Epidermal melanocyte (primary cell): ENCODE measurements at regions not wholly inside any gene's neighbourhood (a gene's known extent, or its start where the extent isn't known, plus 50 kb on each side); places are given as distances from the start of the nearest gene placed in this dataset.
A peak's percentile ranks its signal among the peaks of the same experiment; 100 is the strongest.
"Not testable (repeated sequence)": the region's sequence is repeated elsewhere in the genome, so short reads cannot be mapped to it uniquely, and the experiment has no call there.

Experiments
- DNase-seq: peaks from one replicate; pipeline ENCODE4 v3.0.0; 2011; ENCODE audit warnings: low spot score; ENCODE audit not compliant: insufficient read length

DNA sequence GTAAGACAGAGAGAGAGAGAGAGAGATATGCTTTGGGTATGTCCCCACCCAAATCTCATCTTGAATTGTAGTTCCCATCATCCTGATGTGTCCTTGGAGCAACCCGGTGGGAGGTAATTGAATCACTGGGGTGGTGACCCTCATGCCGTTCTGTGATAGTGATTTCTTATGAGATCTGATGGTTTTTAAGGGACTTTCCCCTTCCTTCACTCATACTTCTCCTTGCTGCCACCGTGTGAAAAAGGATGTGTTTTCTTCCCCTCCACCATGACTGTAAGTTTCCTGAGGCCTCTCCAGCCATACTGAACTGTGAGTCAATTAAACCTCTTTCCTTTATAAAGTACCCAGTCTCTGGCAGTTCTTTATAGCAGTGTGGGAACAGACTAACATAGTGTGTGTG is 60.3 kb downstream of the EOMES start:
- no peak for DNase-seq

GRCh38 chr3:27659279-27660021 is 62.7 kb downstream of the EOMES start:
- DNase-seq: no peak

DNA sequence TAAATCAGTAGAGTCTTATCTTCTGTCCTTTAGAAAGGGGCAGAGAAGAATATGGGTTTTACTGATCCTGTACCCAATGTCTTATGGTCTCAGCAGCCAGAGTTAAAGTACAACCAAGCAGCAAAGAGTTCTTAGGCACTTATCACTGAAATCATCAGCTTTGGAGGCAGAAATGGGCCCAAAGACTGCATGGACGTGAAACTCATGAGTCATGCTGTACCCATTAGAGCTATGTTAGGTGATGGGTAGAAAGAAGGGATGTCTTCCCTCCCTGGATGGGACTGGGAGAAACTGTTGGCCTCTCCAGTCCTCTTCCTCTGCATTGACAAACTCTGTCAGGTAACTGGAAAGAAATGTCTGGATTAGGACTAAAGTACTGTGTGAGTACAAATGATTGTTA is 63.4 kb downstream of the EOMES start:
- no peak for DNase-seq

GRCh38 chr3:27657871-27658270 is 64.3 kb downstream of the EOMES start:
- DNase-seq: no peak

- DNase-seq: no peak
Observed at GRCh38 chr3:27657404-27657803, 64.7 kb downstream of the EOMES start.

DNA sequence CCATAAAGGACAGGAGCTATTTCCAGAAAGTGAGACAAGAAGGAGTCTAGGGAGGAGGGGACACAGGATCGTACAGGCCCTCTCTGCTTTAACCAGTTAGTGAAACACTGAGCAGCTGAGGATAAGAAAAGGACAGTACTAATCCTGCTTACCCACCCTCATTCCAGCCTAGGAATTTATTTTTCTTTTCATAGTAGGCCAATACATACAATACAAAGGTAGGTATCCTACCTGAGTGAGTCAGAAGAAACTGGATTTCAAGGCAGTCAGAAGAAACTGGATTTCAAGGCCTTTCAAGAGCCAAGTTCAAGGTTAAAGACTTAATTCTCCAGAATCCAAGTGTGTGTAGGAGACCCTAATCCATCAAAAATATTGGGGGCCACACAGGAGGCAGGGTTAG is 65.3 kb downstream of the EOMES start:
- no peak for DNase-seq

GRCh38 chr3:27655547-27655946 is 66.6 kb downstream of the EOMES start:
- no peak for DNase-seq

DNA sequence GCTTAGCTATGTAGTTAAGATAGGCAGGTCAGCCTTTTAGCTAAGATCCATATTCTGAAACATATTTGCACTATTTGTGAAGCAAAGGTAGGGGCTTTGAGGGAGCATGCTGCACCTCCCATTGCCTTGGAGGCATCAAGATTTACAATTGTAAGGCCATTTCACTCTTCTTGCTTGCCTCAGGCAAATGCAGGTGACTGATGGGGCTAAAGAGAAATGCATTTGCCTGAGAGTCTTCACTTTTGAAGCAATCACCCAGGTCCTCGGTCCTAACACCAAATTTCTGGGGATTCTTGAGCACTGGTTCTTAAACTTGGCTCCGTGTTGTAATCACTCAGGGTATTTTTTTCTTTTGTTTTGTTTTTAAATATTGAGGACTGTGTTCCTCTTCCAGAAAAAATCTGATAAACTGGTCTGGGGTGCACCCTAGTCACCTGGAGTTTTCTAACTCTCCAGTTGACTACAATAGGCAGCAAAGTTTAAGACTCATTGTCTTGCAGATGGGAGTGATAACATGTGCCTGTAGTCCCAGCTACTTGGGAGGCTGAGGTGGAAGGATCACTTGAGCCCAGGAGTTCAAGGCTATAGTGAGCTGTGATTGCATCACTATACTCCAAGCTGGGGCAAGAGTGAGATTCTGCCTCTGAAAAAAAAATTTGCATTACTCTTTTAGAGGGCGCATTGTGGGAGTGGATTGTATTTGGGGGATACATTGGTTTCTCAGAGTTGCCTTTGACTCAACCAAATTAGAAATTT is 68.1 kb downstream of the EOMES start:
- no peak for DNase-seq

GRCh38 chr3:27649277-27649676 is 72.8 kb downstream of the EOMES start:
- no peak for DNase-seq

DNA sequence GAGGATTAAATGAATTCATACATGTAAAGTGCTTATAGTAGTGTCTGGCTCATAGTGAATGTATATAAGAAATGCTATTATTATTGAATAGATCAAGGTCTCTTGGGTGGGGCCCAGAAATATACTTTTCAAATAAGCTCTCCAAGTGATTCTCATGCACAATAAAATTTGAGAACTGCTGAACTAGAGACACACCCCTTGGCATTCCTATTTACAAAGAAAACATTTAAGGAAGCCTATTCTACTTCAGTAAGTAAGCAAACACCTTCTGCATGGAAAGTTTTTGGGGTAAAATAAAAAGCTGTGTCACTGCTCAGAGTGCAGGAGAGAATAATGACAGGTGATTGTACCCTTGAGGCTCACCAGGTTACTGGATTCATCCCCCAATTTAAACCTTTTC is 75.2 kb downstream of the EOMES start:
- no peak for DNase-seq

- DNase-seq: no peak
Observed at GRCh38 chr3:27644941-27645340, 77.2 kb downstream of the EOMES start.

DNA sequence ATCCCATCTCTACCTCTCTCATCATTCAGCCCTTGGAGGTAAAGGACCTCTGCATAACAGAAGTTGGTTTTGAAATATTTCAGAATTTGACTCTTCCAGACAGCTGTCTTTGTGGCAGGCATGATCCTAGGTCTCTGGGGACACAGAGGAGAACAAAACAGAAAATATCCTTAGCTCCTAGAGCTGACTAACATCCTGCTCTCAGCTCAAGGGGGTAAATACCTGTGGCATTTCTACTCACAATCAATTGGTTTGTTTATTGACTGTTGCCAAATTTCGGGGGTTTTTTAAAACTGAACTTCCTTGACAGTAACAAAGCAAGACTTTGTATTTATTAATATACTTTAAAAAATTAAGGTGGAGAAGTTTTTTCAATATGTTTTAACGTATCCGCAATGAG is 78.8 kb downstream of the EOMES start:
- DNase-seq: no peak

- no peak for DNase-seq
Observed at GRCh38 chr3:27642796-27643195, 79.3 kb downstream of the EOMES start.

- DNase-seq: no peak
Observed at GRCh38 chr3:27641888-27642601, 80.1 kb downstream of the EOMES start.

- no peak for DNase-seq
Observed at GRCh38 chr3:27641271-27641800, 80.8 kb downstream of the EOMES start.

GRCh38 chr3:27639271-27639670 is 82.9 kb downstream of the EOMES start:
- no peak for DNase-seq

GRCh38 chr3:27638594-27638993 is 83.5 kb downstream of the EOMES start:
- no peak for DNase-seq

DNA sequence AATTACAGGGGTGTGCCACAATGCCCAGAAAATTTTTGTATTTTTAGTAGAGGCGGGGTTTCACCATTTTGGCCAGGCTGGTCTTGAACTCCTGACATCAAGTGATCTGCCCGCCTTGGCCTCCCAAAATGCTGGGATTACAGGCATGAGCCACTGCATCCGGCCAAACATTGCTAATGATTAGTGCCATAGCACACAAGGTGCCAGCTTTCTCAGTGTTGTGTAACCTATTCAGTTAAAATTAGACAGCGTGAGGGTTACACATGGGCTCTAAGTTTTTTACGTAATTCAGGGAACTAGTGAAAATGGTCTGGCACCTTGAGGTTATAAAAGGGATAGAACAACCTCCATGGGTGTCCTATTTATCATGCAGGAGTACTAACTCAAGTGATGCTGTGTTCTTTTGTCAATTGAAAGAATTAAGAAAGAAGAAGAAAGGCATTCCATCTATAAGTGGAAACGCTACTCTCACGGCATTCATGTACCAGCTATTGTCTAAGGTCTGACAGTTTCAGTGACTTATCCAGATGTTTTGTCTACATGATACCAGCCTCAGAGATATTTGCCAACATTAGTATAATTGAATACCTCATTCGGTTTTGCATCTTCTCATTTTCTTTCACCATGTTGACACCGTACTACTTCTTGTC is 84.7 kb downstream of the EOMES start:
- no peak for DNase-seq

GRCh38 chr3:27635006-27635405 is 87.1 kb downstream of the EOMES start:
- DNase-seq: not testable (repeated sequence)

DNA sequence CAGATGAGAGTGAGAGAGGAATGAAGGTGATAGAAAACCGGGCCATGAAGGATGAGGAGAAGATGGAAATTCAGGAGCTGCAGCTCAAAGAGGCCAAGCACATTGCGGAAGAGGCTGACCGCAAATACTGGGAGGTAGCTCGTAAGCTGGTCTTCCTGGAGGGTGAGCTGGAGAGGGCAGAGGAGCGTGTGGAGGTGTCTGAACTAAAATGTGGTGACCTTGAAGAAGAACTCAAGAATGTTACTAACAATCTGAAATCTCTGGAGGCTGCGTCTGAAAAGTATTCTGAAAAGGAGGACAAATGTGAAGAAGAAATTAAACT is 88.9 kb downstream of the EOMES start:
- DNase-seq: no peak

DNA sequence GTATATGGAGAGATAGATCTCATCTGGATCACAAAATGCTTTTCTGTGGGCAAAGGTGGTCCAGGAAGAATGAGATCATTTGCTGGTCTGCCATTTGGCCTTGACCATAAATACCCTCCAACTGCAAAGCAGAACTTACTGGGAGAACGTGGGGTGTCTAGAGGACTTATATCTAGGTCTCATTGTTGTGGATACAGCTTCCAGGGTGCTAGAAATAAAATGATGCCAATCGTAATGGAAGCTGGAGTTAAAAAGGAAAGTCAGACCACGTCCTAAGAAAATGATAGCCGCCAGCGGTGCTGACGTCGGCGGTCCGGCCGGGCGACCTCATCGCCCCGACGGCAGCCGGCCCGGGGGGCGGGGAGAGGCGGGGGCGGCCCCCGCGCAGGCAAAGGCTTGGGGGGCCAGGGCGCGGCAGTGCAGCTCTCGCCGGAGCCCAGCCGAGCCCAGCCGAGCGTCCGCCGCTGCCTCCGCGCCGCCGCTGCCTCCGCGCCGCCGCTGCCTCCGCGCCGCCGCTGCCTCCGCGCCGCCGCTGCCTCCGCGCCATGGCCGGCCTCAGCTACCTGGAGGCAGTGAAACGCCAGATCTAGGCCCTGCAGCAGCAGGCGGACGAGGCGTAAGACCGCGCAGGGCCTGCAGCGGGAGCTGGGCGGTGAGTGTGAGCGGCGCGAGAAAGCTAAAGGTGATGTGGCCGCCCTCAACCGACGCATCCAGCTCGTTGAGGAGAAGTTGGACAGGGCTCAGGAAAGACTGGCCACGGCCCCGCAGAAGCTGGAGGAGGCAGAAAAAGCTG is 89.5 kb downstream of the EOMES start:
- peak; percentile 33 for DNase-seq
